ENCODE measurements at regions not wholly inside any gene's neighbourhood (a gene's known extent, or its start where the extent isn't known, plus 50 kb on each side); places are given as distances from the start of the nearest gene placed in this dataset.

DNA sequence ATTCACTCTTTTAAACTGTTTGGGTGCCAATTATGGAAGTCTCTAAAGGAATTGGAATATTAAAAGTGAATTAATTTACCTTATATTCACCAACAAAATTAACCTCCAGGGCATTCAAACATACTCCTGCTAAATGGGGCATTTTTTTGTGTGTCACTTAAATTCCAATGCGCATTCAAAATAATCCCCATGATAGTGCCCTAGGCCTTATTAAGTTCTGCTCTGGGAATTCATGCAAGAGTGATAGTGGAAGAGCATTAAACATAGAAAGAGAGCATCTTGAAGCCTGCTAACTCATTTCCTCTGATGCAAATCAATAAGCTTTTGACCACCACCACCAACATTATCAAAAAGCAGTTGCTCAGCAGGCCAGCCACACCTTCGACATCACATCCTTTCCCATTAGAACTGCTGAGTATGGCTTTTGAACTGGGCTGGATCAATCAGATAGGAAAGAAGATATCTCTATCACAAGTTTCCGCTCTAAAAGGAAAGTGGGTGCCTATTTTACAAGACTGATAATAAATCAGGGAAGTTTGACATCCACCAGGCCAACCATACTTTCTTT, 156.7 kb downstream of the TMCO5A start:
- Histone ChIP-seq H4K5ac (ENCODE audit: insufficient read length, low read depth, low read length) (no peak overlapping the region), H3K36me3 (ENCODE audit: control insufficient read depth in 2 of 4, insufficient read depth in 4 of 4, low read length in 3 of 4) (no peaks in the 10 kb centered on the region), H2AK5ac (ENCODE audit: low read depth, low read length) (no peak overlapping the region), H2AFZ (ENCODE audit: low read length) (peak overlapping the region; percentile 53), H3K18ac (ENCODE audit: extremely low read depth, low read length) (no peak overlapping the region), H4K91ac (replicated peaks; ENCODE audit: insufficient read length, low read length) (no peak overlapping the region), H4K8ac (ENCODE audit: extremely low read depth, insufficient read depth, low read length) (no peak overlapping the region), H3K23me2 (ENCODE audit: low read depth, low read length) (no peaks in the 10 kb centered on the region), H3K27me3 (replicated peaks in 1 of 4; ENCODE audit: control insufficient read depth in 3 of 4, extremely low read depth in 1 of 4, insufficient read depth in 3 of 4, low read length in 3 of 4) (no peaks in the 10 kb centered on the region), H3K9ac (replicated peaks in 1 of 4; ENCODE audit: extremely low read depth in 1 of 4, low read depth in 3 of 4, low read length in 3 of 4) (no peak overlapping the region), H3K4me3 (ENCODE audit: extremely low read depth in 1 of 4, insufficient read depth in 2 of 4, low read depth in 3 of 4, low read length in 4 of 4) (no peak overlapping the region), H2BK12ac (ENCODE audit: low read depth, low read length) (no peak overlapping the region), H3K4me2 (ENCODE audit: insufficient read depth in 1 of 2, low read depth in 2 of 2, low read length in 2 of 2) (no peak overlapping the region), H3K79me1 (ENCODE audit: low read depth, low read length) (no peaks in the 10 kb centered on the region), H2BK120ac (replicated peaks; ENCODE audit: low read depth, low read length) (no peak overlapping the region), H3K23ac (ENCODE audit: insufficient read length) (no peak overlapping the region), H4K20me1 (replicated peaks in 1 of 2; ENCODE audit: control insufficient read depth in 1 of 2, insufficient read depth in 2 of 2, low read length in 2 of 2) (no peaks in the 10 kb centered on the region), H3K79me2 (ENCODE audit: control insufficient read depth in 1 of 2, insufficient read depth in 2 of 2, low read length in 2 of 2) (no peaks in the 10 kb centered on the region), H3K14ac (ENCODE audit: insufficient read length) (no peak overlapping the region), H3K56ac (replicated peaks; ENCODE audit: insufficient read length, low read depth, low read length) (no peak overlapping the region), H2BK5ac (ENCODE audit: low read depth, low read length) (no peak overlapping the region), H3K27ac (ENCODE audit: low read depth, low read length) (no peak overlapping the region), H3K4ac (replicated peaks; ENCODE audit: insufficient read length, low read depth, low read length) (no peak overlapping the region), H3K4me1 (replicated peaks in 1 of 4; ENCODE audit: control insufficient read depth in 3 of 4, insufficient read depth in 4 of 4, low read length in 3 of 4) (no peaks in the 10 kb centered on the region), H2BK20ac (ENCODE audit: low read length) (no peak overlapping the region), H3K9me3 (ENCODE audit: insufficient read depth in 2 of 2, low read depth in 1 of 2, low read length in 1 of 2) (no peaks in the 10 kb centered on the region), H2BK15ac (ENCODE audit: low read length) (no peak overlapping the region)
- CTCF ChIA-PET (ENCODE audit: partially characterized antibody) = no interaction called here
- FAIRE-seq = no peak
- WGBS, 2 experiments (ENCODE audit: extremely low coverage in 1 of 2, insufficient coverage in 1 of 2, insufficient read length in 1 of 2, insufficient replicate concordance in 2 of 2, low coverage in 1 of 2, low lambda C conversion rate in 2 of 2, missing lambda C conversion rate in 1 of 2) = 94% methylated on average over 3 of the region's 3 CpGs; no CpG with 5 or more reads in 1 of the 2 experiments
- POLR2A ChIA-PET (ENCODE audit: partially characterized antibody) = no interaction called here
- DNase-seq (ENCODE audit: low read depth in 1 of 2, low spot score in 2 of 2) = no peak
- TF ChIP-seq SIX5 (IDR thresholded peaks at IDR 0.05; ENCODE audit: low read depth, low read length) = no peak
- TF ChIP-seq, protein P1, sequence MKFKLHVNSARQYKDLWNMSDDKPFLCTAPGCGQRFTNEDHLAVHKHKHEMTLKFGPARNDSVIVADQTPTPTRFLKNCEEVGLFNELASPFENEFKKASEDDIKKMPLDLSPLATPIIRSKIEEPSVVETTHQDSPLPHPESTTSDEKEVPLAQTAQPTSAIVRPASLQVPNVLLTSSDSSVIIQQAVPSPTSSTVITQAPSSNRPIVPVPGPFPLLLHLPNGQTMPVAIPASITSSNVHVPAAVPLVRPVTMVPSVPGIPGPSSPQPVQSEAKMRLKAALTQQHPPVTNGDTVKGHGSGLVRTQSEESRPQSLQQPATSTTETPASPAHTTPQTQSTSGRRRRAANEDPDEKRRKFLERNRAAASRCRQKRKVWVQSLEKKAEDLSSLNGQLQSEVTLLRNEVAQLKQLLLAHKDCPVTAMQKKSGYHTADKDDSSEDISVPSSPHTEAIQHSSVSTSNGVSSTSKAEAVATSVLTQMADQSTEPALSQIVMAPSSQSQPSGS (IDR thresholded peaks at IDR 0.05; ENCODE audit: low read length) = no peak
